ENCODE measurements at regions not wholly inside any gene's neighbourhood (a gene's known extent, or its start where the extent isn't known, plus 50 kb on each side); places are given as distances from the start of the nearest gene placed in this dataset.
A peak's percentile ranks its signal among the peaks of the same experiment; 100 is the strongest.
"Not testable (repeated sequence)": the region's sequence is repeated elsewhere in the genome, so short reads cannot be mapped to it uniquely, and the experiment has no call there.

DNA sequence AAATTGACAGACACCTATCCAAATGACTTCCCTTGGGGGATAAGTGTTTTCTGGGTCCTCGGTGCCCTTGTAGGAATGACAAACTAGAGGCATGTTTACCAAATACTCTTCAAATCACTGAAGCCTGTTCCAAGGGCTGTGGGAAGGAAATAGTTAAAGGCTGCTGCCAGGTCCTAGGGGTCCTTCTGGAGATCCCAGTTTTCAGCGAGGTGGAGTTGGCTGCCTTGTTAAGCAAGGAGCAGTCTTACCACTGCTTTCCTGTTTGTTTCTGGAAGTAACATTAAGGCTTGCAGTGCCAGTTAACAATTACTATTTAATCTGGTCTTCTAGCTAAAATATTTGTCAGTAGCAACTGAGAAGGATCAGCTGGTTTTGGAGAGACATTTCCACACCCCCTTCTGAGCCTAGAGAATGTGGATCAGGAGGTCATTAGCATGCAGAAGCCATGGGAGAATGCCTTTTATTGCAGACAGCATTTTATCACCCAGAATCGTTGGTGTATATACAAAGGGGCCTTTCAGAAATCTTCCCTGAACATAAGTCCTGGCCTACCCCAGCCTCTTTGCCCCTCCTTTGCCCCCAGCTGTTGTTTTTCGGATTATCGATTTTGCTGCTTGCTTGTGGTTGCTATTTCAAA lies 238.8 kb downstream of the DMAC1 start:
- in situ Hi-C loops (cut with HindIII; ENCODE audit: low sequenced_read_pairs), result no loop called here
- no peak for DNase-seq (ENCODE audit: low spot score)

DNA sequence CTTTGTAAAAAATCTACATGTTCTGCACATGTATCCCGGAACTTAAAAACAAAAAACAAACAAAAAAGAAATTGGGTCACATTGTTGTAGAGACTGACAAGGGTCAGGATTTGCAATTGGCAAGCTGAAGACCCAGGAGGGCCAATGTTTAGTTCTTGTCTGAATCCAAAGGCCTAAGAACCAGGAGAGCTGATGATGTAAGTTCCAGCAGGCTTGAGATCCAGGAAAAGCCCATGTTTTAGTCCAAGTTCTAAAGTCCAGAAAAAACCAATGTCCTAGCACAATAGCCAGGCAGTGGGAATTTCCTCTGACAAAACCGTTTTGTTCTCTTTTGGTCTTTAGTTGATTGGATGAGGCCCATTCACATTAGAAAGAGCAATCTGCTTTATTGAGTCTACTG lies 244.9 kb downstream of the DMAC1 start:
- in situ Hi-C loops (cut with HindIII; ENCODE audit: low sequenced_read_pairs), result no loop called here

DNA sequence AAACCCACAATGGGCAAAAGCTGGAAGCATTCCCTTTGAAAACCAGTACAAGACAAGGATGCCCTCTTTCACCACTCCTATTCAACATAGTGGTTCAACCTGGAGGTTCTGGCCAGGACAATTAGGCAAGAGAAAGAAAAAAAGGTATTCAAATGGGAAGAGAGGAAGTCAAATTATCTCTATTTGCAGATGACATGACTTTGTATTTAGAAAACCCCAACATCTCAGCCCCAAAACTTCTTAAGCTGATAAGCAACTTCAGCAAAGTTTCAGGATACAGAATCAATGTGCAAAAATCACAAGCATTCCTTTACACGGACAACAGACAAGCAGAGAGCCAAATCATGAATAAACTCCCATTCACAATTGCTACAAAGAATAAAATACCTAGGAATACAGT lies 246.9 kb downstream of the DMAC1 start:
- DNase-seq (ENCODE audit: low spot score); in situ Hi-C loops (cut with HindIII; ENCODE audit: low sequenced_read_pairs): not testable (repeated sequence)

More for the DNA sequence above, 244.9 kb downstream of the DMAC1 start:
- no peak for DNase-seq (ENCODE audit: low spot score)

DNA sequence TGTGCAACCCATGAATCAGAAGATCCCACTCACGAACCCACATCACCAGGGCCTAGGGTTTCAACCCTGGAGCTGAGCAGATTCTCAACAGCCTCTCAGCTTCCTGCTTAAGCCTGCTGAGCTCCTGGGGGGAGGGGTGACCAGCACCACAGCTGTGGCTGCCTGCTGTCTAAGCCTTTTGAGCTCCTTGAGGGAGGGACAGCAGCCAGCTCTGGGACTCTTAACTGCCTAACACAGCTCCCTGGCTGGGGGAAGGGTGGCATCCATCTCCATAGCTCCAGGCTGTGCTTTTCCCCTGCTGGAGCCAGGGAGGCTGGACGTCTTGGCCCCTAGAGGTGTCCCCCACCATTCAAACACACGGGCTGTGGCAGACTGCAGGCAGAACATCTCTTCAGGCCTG lies 250.3 kb downstream of the DMAC1 start:
- in situ Hi-C loops (cut with HindIII; ENCODE audit: low sequenced_read_pairs), result no loop called here

DNA sequence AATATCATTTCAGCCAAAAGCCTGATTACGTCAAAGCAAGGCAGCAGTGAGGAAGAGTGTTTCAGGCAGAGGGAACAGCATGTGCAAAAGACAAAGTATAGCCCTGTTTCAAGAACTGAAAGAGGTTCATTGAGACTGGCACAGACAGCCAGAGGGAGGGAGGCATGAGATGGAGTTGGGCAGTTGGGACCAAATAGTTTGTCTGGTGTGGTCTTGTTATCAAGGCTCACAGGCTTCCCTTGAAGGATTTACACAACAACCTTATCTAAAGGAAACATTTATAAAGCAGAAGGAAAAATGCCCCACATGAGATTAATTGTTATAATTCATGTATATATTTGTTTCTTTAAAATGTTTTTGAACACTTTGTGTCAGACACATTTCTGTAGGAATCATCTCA lies 253.3 kb downstream of the DMAC1 start:
- DNase-seq (ENCODE audit: low spot score), result no peak
- in situ Hi-C loops (cut with HindIII; ENCODE audit: low sequenced_read_pairs), result no loop called here

More for the DNA sequence above, 250.3 kb downstream of the DMAC1 start:
- no peak for DNase-seq (ENCODE audit: low spot score)

DNA sequence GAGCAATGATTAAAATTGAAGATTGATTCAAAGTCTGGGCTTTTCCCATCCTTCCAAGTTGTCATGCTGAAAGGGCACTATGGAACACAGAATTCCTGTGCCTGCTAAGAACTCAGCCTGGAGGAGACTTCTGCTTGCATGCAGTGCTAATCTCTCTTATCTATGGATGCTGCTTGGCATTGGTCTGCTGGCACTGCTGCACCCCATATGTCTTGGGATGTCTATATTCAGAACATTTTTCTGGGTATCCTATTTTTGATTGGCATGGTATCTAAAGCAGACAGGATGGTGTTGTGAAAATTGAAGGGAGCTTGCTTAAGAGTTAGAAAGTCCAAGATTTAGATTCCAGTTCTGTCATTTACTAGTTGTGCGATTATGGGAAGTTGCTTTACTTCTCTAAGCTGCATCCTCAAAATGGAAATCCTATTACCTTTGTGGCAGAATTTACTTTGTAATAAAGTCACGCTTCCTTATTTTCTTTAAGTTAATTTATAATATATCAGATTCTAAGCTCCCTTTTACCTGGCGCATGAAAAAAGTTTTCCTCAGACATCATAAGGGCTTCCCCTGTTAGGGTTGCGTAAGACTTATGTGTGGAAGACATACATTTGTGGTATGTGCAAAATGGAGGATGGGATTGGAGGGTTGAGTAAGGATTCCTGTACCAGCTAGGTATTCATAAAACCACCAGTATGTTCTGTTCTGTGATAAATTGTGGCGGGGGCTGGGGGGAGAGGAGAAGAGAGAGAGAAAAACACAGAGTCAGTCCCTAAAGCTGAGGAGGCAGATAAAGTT lies 254.0 kb downstream of the DMAC1 start:
- in situ Hi-C loops (cut with HindIII; ENCODE audit: low sequenced_read_pairs), result no loop called here
- DNase-seq (ENCODE audit: low spot score), result no peak

DNA sequence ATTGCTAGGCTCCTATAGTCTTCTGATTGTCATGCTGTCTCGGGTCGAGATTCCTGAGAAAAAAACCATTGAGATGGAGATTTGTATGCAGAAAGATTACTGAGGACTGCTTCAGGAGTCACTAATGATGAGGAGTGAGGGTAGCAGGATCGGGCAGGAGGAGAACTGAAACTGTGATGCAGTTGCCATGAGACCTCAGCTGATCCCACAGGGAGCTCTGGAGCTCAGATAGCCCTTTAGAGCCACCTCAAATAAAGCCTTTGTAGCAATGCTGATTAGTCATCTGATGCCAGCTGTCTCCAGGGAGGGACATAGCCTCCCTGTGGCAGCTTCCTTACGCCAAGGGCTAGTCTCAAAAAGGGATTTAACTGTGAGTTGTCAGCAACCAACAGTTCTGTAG lies 256.9 kb downstream of the DMAC1 start:
- in situ Hi-C loops (cut with HindIII; ENCODE audit: low sequenced_read_pairs), result no loop called here
- no peak for DNase-seq (ENCODE audit: low spot score)

DNA sequence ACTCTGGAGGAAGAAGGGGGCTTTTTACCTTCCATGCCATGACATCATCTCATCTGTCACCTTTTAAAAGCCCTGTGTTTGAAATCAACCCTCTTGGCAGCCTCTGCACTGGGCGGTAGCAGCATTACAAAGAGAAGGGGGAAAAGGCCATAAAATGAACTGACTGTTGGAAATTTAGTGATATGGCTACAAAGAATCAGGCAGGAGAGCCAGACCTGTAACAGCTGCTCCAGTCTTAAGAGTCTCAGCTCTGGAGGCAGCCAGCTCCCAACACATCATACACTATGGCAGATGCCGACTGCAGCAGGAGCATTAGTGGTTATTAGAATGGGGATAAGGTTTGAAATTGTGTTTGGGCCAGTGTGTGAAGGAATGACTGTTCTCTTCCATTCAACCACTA lies 257.5 kb downstream of the DMAC1 start:
- no peak for DNase-seq (ENCODE audit: low spot score)
- in situ Hi-C loops (cut with HindIII; ENCODE audit: low sequenced_read_pairs), result no loop called here

DNA sequence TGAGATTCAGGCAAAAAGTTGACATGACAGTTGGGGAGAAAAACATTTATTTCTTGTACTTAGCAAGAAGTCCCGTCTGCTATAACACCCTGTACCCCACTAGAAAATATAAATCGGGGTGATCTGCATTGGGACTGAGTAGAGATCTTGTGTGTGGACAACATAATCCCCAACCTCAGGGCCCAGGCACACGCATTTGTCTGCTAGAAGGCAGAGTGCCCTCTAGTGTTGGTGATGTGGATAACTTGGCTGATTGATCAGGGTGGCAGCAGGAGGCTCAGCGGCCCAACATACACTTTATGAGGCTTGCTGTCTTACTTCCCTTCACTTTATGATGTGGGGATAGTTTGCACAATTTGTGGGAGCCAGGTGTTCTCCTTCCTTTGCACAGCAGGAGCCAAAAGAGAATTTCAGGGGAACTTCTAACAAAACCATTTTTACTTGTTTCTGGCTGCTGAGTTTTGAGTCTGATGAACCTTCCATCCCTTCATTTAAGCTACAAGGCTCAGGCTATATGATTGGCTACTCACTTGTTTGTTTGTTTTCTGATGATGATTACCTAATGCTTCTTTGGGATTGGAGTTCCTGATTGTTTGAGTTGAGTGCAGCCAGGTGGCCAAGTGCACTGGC lies 263.2 kb downstream of the DMAC1 start:
- peak; percentile 12 for DNase-seq (ENCODE audit: low spot score)
- in situ Hi-C loops (cut with HindIII; ENCODE audit: low sequenced_read_pairs), result no loop called here

DNA sequence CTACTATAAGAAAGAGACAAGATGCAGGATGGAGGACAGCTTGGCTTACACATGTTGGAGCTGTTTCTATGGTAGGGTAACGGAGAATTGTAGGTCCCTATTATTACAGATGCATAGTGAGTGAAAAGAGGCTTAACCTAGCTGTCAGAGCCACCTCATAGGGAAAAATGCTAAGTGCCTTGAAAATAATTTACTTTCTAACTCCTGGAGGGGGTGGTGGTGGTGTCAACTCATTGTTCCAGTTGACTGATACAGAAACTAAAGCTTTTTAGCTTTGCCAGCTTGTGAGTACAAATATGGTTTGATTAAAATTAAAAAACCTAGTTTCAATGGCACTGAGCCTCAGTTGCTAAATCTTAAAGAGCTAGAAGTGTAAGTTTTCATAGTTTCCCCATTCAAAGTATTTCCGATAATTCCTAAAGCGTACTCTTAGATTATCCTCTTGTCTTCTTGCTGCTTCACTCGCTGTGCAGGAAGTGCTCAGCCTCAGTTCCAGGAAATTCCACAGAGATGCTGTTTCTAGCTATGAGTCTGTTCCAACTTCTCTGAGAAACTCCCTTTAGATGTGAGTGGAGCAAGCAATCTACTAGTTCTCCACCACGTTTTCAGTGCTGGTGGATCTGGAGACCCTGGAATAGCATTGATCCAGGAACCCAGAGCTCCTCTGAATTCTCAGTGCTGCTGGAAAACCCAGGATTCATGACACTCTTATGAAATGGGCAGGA lies 265.2 kb downstream of the DMAC1 start:
- no peak for DNase-seq (ENCODE audit: low spot score)

DNA sequence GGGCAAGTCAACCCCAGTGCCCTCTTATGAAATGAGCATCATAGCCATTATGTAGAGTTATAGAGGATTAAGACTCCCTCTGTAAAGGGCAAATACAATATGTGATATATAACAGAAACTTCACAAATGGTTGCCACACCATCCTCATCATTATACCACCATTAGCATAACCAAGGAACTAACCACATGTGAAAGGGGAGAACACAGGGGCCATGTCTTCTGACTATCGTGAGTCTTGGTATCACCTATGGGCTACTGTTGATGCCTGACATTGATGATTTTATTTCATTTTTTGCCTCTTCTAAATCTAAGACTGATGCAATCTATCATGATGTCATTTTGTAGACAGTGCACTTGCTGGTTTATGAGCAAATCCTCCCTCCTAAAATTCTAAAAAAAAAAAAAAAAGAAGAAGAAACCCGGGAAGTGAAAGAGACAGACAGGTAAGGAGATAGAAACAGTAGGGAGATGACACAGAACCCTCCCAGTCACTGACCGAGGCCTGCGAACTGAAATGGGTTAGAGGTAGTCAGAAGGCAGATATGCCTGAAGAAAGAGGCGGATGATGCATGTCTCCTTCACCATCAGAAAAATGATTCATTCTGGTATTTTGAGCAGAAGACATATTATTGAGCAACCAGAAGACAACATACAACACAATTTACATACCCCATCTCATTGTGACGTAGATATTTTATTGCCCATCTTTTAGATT lies 266.0 kb downstream of the DMAC1 start:
- in situ Hi-C loops (cut with HindIII; ENCODE audit: low sequenced_read_pairs), result no loop called here
- DNase-seq (ENCODE audit: low spot score), result no peak

More for the DNA sequence above, 265.2 kb downstream of the DMAC1 start:
- in situ Hi-C loops (cut with HindIII; ENCODE audit: low sequenced_read_pairs), result no loop called here

DNA sequence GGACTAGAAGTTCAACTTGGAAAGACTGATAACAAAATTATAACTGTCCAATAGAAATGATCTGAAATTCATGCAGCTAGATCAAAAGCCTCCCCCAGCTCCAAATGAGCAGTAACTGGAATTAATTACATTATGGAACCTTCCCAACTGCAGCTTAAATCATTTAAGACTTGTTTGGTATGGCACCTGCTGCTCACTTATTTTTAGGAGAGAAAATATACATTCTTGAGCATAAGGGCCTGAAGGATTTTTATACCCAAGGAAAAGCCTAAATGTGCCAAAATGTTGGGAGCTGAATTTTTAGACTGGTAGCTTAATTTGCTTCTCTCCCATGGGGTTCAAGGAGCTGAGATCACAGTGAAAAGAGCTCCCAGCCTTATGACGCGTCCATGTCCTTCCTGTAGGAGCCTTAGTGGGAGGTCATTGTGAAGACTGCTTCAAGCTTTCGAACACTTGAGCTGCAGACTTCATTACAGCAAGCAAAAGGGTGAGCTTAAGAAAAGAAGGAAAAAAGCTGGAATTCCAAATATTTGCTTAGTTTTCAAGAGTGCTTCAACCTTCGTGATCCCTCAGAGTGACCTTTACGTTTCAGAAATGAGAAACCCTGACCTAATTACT lies 276.0 kb downstream of the DMAC1 start:
- in situ Hi-C loops (cut with HindIII; ENCODE audit: low sequenced_read_pairs), result no loop called here
- no peak for DNase-seq (ENCODE audit: low spot score)

DNA sequence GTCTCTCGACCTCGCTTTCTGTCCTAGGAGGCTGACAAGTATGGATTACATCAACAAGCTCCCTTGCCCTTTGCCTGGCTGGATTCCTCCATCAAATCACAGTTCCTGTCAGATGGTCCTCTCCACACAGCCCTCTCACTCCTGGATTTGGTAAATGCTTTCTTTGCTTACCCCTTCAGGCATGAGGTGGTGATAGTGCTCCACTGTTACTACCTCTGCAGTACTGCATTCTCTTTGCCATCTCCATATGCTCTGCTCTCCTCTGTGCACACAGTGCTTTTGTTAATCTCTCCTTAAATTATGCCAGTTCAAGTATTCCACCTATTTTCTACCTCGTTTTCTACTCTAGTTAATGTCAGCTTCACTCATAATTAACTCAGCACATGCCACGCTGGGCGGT lies 279.2 kb downstream of the DMAC1 start:
- in situ Hi-C loops (cut with HindIII; ENCODE audit: low sequenced_read_pairs), result no loop called here
- DNase-seq (ENCODE audit: low spot score), result peak; percentile 59

DNA sequence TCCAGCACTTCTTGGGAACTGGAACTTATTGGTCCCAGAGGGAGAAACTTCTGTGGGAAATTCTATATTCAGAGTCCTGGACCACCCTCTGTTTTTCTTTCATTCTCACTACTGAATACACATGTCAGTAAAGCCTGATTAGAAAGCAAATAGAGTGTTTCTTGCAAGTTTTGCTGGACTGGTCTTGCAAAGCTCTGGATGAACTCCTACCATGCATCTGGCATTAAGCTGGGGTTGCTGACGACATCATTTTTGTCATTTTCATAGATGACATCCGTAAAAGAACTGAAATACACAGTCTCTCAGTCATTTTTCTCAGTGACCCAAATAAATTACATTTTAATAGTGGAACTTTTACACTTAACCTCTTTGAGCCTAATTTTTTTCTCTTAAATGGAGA lies 283.2 kb downstream of the DMAC1 start:
- in situ Hi-C loops (cut with HindIII; ENCODE audit: low sequenced_read_pairs), result no loop called here
- no peak for DNase-seq (ENCODE audit: low spot score)

DNA sequence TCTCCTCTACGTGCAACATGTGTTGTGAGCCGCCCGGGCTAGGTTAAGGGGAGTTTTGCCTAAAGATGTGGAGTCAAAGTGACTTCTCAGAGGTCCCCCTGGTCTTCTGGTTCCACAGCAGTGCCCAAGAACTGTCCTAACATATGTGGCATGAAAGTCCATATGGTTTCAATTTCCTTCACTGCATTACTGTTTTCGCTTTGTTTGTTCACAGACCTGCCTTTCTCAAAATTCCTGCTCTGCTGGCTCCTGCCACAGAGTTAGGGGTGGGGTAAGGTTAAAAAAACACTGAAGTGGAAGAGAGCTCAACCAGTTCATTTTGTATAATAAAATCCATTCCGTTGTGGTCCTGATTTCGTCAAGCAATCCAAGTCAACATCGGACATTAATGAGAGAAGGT lies 289.4 kb downstream of the DMAC1 start:
- in situ Hi-C loops (cut with HindIII; ENCODE audit: low sequenced_read_pairs), result no loop called here
- DNase-seq (ENCODE audit: low spot score), result no peak

DNA sequence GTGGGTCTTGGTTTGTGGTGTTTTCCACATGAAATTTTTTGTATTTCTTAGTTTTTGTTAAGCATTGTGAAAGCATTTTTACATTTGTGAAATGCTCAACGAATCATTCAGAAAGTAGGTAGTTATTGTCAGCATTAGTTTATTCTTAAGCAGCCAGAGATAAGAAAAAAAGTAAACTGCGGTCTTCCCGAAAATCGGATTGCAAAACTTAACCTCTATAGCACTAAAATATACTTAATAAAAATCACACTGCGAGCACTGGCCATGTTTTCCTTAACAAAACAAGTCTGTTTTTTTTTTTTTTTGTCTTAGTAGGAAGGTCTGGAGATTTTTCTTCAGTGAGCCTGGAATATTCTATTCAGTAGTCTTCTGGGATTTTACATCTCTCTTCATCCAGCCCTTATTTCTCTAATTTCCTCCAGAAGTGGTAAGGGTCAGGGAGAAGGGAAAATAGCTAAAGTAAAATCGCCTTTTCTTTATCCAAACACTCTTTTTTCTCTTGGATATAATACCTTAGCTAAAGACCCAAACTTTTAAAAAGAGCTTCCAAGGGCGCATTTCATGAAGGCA lies 289.9 kb downstream of the DMAC1 start:
- in situ Hi-C loops (cut with HindIII; ENCODE audit: low sequenced_read_pairs), result no loop called here
- DNase-seq (ENCODE audit: low spot score), result no peak

DNA sequence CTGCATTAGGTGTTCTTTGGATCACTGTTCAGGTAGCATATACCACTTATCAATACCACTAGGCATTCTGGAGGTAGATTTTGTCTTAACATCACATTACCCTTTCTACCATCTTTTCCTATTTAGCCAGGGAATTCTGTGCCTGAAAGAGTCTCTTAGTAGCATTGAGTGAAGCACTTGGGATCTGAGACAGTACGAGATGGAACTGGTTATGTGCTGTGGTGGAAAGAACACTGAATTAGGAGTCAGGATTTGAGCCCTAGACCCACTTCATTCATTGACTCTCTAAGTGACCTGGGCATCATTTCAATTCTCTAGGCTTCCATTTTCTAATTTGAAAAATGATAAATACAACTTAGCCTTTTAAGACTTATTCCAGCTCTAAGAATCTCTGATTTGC lies 291.1 kb downstream of the DMAC1 start:
- in situ Hi-C loops (cut with HindIII; ENCODE audit: low sequenced_read_pairs), result no loop called here
- DNase-seq (ENCODE audit: low spot score), result no peak

DNA sequence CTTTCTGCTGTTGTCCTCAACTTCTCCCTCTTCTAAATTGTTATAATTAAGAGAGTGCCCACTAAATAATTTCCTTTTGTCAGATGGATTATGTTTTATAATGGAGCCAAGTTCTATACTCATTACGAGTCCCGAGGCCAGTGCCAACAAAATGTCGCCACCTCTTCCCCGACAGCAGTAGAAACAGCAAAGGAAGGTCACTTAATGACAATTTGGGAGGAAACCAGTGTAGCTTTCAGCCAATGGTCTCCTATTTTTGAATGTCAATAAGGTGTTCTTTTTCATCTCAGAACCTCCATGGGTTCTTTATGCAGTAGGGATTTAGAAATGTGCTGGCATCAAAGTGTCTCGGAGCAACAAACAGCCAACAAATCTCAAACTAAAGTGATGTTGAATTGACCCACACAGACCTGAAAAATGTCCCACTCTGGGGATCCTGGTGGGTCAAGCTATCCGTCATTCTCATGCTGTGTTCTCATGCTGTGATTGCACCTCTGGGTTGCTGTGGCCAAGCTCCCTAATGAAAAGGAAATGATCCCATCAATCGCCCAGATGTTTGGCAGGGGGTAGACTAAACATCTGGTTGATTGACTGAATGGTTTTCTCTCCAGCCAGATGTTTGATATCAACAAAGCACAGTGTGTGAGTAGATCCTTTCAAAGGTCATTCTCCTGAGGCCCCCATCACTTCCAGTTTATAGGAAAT lies 291.9 kb downstream of the DMAC1 start:
- no peak for DNase-seq (ENCODE audit: low spot score)
- in situ Hi-C loops (cut with HindIII; ENCODE audit: low sequenced_read_pairs), result no loop called here

Data from G401 (cell line).